ENCODE measurements at regions not wholly inside any gene's neighbourhood (a gene's known extent, or its start where the extent isn't known, plus 50 kb on each side); places are given as distances from the start of the nearest gene placed in this dataset.

DNA sequence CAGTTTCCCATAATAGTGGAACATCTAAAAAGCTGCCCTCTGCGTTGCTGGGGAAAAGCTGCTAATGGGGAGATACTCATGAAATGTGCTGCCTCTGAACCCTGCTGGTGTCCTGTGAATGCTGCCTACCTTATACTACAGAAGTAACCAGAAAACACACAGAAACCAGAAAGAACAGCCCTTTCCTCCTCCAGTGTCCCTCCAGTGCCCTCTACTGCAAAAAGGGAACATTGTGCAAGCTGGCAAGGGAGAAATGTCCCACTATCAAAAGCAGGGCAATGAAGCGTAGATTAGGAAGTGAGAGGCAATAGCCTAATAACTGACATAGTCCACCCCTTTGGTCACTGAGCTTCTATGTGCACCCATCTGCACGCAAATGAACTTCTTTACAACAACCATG, 162.7 kb upstream of the ETAA1 start:
- peak in 1 of 2 experiments; percentile 12 for DNase-seq (ENCODE audit: low read depth in 2 of 2)

GRCh38 chr2:67237288-67237687, 159.8 kb upstream of the ETAA1 start:
- no peak for DNase-seq (ENCODE audit: low read depth in 2 of 2)

DNA sequence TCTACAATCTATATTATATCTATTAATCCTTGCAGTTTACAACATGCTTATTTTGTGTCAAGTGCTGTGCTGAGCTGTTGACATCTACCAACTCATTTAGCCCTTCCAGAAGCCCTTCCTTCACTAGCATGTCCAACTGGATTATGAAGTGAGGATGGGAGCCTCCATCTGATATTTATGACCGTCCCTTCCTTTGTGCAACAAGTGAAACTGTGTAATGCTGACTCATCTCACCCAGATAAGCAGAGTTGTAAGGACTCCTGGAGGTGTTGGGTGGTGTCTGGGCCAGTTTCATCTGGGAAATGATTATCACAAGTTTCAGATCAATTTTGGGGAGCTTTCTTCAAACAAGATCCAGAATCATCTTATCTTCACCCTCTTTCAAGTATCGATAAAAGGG, 156.6 kb upstream of the ETAA1 start:
- no peak for DNase-seq (ENCODE audit: low read depth in 2 of 2)

GRCh38 chr2:67241453-67241852, 155.7 kb upstream of the ETAA1 start:
- DNase-seq (ENCODE audit: low read depth in 2 of 2) = no peak

DNA sequence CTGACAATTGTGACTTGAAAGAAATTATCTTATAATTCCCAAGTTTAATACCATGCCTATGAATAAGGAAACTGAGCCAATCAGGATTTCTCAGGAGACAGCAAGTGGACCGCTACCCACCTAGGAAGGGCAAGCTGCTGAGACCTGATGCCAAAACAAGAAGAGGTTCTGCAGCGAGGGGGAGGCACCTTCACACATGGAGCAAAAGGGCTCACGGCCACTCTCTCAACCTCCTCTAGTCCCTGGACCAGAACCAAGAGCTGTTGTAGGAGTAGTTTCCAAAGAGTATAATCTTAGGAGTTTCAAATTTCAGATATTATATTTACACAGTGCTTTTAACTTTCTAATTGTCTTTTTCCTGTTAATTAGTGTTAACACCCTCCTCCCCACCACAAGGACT, 154.7 kb upstream of the ETAA1 start:
- no peak for DNase-seq (ENCODE audit: low read depth in 2 of 2)

DNA sequence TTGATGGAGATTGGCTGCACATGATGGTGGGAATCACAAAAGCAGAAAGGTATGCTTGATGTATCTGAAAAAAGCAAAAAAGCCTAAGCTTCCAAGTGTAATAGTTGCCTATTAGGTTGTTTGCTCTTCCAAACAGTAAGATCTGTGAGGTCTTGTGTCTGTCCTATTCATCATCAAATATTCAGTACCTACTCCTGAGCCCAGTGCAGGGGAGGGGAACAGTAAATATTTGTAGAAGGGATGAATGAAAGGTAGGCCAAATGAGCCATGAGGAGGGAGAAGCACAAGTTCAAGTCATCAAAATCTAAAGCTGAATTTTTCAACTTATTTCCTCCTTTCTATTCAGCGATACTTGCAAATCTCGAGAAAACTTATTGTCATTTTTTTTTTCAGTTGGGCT, 153.2 kb upstream of the ETAA1 start:
- no peak for DNase-seq (ENCODE audit: low read depth in 2 of 2)

DNA sequence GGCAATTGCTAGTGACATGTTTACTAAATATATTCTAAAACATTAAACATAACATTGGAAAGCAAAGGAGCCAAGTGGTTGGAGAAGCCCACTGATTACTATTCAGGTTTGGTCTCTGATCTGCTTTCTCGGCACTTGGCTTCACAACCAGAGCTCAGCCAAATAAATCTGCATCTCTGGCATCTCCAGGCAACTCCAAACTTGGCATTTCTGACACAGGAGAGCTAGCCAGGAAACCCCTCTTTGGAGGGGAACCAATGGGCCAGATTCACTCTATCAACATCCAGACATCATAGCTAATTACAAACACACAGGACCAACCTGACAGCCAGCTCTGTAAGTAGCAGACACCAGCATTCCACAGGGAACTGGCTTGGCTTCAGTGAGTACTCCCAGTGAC, 150.3 kb upstream of the ETAA1 start:
- no peak for DNase-seq (ENCODE audit: low read depth in 2 of 2)

DNA sequence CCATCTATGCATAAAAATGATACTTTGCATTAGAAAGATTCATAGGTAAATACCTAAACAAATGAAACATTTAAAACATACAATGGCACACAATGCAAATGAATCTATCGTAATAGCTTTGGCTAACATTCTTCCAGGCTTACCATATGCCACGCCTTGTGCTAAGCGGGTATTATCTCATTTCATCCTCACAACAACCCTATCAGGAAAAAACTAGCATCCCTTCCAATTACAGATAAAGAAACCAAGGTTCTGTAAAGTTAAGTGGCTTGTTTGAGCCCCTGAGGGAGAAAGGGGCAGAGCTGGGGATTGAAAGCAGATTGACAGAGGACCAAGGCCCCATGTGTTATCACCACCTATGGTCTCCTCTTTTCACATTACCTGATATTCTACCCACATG, 145.4 kb upstream of the ETAA1 start:
- no peak for DNase-seq (ENCODE audit: low read depth in 2 of 2)

GRCh38 chr2:67255933-67256615, 141.1 kb upstream of the ETAA1 start:
- DNase-seq (ENCODE audit: low read depth in 2 of 2) = no peak

DNA sequence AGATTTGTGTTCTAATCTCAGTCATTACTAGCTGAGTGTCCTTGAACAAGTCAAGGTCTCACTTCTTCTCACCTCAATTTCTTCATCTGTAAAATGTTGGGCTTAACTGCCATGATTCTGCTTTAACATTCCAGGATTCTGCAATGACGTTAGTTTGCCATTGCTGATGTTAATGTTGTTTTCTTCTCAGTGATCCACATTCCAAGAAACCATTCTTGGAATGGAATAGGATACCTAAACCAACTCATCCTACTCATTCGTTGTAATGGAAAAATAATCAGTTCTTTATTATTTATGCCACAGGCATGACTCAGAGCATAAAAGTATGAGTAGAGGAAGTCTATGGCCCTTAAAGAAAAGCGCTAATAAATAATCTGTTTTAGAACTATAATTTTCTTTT, 140.2 kb upstream of the ETAA1 start:
- peak; percentile 36 to 38 for DNase-seq (ENCODE audit: low read depth in 2 of 2)

DNA sequence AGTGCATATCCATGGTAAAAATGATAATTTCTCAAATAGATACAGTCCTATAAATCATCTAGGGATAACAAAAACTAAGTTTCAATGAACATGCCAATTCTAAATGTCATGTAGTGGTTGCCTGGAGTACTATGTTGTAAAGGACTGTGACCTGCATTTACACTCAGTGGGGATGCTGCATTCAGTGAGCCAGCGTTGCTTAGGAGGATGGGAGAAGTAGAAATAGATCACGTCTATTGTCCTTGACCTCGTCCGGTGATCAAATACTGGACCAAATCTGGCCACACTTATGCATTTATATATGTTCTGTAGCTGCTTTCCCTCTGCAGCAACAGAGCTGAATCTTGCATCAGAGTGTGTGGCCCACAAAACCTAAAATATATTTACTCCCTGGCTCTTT, 139.0 kb upstream of the ETAA1 start:
- DNase-seq (ENCODE audit: low read depth in 2 of 2) = no peak

GRCh38 chr2:67258831-67259230, 138.3 kb upstream of the ETAA1 start:
- DNase-seq (ENCODE audit: low read depth in 2 of 2) = no peak

DNA sequence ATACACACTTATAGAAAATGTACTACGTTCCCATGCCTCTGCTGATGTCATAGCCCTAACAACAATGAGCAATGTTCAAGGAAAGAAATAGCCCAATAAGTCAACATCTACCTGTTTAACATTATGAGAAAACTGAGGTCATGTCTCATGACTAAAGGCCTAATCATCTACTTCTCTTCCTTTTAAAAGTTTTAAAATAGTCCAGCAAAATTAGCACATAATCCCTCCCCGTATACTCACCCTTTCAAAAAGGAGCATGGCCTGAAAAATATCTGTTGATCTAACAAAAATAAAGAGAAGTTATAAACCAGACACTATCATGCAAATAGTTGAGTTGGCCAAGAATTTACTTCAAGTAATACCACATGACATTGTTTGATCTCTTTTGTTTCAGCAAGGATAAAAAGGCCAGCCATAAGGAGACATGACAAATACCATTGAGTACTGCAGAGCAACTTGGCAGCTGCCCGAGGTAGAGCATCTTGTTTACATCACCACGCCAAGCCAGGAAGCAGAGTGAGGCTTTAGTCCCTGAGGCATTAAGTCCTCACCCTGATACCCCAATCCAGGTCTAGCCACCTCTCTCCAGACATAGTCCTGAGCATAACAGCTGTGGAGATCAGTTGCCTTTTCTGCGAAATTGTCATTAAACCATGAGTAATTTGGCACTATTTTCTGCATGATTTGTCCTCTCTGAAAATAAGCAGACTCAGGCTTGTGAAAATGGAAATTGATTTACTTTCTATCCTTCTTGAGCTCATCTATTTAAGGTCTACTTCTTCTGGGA, 137.4 kb upstream of the ETAA1 start:
- DNase-seq (ENCODE audit: low read depth in 2 of 2) = peak; percentile 34 to 39

DNA sequence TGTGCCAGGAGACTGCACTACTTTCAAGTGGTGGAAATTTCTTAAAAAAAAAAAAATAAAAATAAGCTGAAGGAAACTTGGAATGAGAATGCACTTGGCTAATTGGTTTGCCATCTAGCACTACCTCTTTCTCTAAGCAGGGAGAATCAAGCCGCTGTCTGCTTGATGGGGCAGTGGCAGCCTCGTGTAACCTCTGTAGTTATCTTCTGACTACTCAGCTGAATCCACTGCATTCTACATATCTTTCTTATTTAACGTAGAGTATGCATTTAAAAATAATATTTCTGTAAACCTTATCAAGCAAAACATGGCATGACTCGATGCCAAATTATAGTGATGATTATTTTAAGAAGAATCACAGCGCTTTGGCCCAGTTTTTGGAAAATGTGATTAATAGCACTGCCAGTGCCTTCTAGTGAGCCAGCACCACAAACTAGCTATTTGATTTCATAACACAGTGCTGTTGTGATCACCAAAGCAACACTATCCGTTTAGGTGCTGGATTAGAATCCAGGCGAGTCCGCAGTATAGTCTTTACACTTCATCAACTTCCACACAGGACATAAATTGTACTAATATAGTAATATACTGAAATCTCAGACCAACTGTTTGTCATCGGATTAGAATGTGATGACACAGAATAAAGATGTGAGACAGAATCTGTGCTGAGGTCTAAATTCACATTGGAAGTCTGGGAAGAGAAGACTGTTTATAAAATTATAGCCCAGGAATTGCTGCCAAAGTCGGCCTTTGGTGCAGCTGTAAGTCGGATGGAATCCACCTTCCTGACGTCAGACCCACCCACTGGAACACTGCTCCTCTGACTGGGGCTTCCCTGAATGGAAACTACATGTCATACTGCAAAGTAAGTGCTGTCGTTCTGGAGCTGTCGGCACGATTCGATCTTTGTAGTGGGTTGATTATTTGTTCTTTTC, 136.5 kb upstream of the ETAA1 start:
- DNase-seq (ENCODE audit: low read depth in 2 of 2) = peak; percentile 99

DNA sequence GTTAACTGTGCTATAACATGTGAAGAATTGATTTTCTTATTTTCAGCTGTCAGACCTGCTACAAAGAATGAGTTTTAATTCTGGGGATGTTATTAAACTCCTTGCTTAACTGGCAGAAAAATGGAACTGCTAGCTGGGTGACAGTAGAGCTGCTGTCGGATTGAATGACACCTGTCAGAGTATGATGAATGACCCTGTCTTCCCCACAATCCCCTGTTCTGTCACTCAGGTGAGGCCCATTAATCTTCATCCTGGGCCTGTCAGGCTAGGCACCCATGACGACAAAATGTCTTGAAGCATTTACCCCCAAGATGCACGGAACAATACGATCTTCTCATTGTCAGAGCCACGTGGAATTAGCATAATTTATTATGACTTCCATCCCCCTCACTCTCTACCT, 129.9 kb upstream of the ETAA1 start:
- no peak for DNase-seq (ENCODE audit: low read depth in 2 of 2)

- DNase-seq (ENCODE audit: low read depth in 2 of 2) = no peak
Observed at GRCh38 chr2:67268797-67269196, 128.3 kb upstream of the ETAA1 start.

GRCh38 chr2:67272195-67272594, 124.9 kb upstream of the ETAA1 start:
- DNase-seq (ENCODE audit: low read depth in 2 of 2) = no peak

DNA sequence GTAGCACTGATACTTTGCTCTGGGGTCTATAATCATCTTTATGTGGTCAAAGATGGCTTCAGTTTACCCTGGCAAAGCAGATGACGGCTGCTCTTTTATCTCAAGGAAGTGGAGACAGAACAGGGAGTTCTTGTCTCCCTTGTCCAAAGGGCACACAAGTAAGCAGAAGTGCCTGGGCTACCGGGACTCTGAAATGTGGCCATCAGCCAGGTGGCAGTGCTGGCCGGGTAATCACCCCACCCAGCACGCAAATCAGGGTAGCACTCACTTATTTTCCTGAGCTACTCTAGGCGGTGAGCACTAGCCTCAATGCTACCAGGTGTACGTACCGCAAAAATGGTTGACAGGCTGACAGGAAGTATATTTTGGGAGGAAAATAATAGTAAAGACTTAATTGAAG, 119.7 kb upstream of the ETAA1 start:
- no peak for DNase-seq (ENCODE audit: low read depth in 2 of 2)

GRCh38 chr2:67281101-67281500, 116.0 kb upstream of the ETAA1 start:
- no peak for DNase-seq (ENCODE audit: low read depth in 2 of 2)

DNA sequence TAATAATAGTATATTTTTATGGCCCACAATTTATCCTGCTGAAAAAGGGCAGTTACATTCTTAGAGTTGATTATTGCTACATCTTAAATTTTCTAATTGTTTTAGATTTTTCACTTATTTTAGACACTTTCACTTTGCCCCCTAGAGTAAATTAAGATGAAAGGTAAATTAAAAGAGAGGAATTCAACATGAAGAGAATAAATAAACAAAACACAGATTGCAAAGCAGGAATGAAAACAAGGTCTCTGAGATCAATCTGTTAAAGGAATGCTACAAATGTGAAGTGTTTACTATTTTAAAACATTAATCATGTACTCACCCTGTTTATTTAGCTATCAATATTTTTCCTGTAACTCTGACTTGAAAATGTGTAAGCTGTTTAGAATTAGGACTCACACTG, 113.5 kb upstream of the ETAA1 start:
- no peak for DNase-seq (ENCODE audit: low read depth in 2 of 2)

DNA sequence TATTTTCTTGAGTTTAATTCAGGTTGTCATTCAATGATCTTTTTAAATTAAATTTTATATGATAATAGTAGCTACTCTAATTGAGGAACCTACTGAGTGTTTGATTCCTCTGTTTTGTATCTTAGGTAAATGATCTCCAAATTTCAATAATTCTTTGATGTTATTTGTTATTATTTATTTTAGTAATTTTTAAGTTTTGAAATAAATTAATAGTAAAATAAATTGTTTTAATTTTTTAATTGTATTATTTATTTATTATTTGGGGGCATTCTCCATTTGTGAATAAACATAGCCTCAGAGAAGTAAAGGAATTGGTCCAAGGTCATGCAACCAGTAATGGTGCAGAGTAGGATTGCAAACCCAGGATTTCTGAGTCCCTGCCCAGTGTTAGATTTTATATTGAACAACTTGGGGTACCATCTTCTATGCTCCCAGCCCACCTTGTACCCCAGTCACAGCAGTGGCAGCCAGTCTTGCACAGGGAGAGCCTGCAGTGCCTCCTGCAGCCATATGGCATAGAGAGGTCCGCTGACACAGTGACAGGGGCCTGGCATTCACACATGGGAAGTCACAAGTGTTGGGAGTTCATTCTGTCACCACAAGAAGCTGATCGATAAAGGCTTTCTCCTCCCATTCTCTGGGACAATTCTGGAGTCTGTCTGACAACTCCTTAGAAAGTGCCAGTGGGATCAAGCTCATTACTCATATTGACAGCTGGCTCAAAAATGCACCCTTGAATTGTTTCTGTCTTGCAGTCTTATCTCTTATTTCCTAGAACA, 110.0 kb upstream of the ETAA1 start:
- DNase-seq (ENCODE audit: low read depth in 2 of 2) = no peak

DNA sequence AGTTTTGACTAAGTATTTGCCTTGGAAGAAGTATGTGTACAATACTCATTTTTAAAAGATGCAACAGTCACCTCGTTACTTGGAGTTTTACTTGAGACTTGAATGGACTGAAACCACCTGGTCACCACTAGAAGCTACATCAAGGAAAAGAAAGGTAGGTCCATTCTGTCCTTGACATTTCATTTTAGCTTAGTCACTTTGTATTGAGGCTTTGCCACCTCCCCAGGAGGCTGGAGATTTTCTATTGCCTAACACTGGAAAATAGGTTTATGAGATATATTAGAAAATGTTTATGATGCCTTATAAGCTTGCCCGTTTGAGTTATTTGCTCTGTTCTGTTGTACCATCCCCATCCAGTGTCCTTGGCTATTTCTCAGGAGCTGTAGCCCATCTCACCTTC, 107.9 kb upstream of the ETAA1 start:
- DNase-seq (ENCODE audit: low read depth in 2 of 2) = no peak
